ENCODE measurements at regions not wholly inside any gene's neighbourhood (a gene's known extent, or its start where the extent isn't known, plus 50 kb on each side); places are given as distances from the start of the nearest gene placed in this dataset.

DNA sequence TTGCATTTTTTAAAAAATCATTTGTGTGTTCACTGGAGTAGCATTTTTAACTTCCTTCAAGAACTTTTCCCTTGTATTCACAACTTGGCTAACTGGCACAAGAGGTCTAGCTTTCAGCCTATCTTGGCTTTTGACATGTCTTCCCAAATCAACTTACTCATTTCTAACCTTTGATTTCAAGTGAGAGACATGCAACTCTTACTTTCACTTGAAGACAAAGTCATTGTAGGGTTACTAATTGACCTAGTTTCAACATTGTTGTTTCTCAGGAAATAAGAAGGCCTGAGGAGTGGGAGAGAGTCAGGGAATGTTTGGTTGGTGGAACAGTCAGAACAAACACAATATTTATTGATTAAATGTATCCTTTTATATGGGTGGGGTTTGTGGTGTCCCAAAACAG lies 95.0 kb upstream of the C9orf72 start:
- DNase-seq = no peak
- Histone ChIP-seq H3K27ac (no peak overlapping the region), H3K4me1 (peaks cover 0 to 3% (median 0%) of the 10 kb centered on the region in 12 donors), H3K27me3 (peaks cover 0 to 11% (median 0%) of the 10 kb centered on the region in 9 donors), H3K9me3 (no peaks in the 10 kb centered on the region), H3K4me3 (no peak overlapping the region), H3K36me3 (no peaks in the 10 kb centered on the region)
- TF ChIP-seq POLR2A (IDR thresholded peaks at IDR 0.05) = no peak
- TF ChIP-seq, protein P1, sequence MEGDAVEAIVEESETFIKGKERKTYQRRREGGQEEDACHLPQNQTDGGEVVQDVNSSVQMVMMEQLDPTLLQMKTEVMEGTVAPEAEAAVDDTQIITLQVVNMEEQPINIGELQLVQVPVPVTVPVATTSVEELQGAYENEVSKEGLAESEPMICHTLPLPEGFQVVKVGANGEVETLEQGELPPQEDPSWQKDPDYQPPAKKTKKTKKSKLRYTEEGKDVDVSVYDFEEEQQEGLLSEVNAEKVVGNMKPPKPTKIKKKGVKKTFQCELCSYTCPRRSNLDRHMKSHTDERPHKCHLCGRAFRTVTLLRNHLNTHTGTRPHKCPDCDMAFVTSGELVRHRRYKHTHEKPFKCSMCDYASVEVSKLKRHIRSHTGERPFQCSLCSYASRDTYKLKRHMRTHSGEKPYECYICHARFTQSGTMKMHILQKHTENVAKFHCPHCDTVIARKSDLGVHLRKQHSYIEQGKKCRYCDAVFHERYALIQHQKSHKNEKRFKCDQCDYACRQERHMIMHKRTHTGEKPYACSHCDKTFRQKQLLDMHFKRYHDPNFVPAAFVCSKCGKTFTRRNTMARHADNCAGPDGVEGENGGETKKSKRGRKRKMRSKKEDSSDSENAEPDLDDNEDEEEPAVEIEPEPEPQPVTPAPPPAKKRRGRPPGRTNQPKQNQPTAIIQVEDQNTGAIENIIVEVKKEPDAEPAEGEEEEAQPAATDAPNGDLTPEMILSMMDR (IDR thresholded peaks at IDR 0.05) = no peak
- intact Hi-C loops (cut with DNase I) = no loop called here
- no peak for ATAC-seq

DNA sequence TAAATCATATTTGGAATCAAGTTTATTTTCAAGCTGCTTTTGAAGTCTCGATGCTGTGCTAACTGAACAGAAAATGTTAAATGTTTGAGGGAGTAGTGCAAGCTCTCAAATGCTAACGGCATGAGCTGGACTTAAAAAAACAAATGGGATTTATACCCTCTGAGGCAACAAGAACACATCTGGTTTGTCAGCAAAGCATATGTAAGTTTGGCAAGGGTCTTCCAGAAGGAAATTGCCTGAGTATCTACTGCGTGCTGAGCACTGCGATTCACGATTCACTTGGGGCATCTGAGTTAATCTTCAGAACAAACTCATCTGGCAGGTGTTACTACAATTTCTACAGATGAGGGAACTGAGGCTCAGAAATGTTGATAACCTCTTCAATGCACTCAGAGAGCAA lies 98.4 kb upstream of the C9orf72 start:
- TF ChIP-seq, protein P1 (IDR thresholded peaks at IDR 0.05) = no peak
- TF ChIP-seq POLR2A (IDR thresholded peaks at IDR 0.05) = no peak
- ATAC-seq (no peak), DNase-seq (no peak)
- no peaks in the 10 kb centered on the region for H3K36me3 ChIP-seq
- 46 to 69% (median 64%) methylated on average over 5 of the region's 5 CpGs for WGBS, 4 donors
- H3K4me1 ChIP-seq = peaks cover 0 to 3% (median 0%) of the 10 kb centered on the region in 12 donors
- H3K9me3 ChIP-seq = no peaks in the 10 kb centered on the region
- no peak overlapping the region for H3K27ac ChIP-seq
- H3K27me3 ChIP-seq = peaks cover 0 to 1% (median 0%) of the 10 kb centered on the region in 9 donors
- intact Hi-C loops (cut with DNase I) = no loop called here
- H3K4me3 ChIP-seq = no peak overlapping the region

DNA sequence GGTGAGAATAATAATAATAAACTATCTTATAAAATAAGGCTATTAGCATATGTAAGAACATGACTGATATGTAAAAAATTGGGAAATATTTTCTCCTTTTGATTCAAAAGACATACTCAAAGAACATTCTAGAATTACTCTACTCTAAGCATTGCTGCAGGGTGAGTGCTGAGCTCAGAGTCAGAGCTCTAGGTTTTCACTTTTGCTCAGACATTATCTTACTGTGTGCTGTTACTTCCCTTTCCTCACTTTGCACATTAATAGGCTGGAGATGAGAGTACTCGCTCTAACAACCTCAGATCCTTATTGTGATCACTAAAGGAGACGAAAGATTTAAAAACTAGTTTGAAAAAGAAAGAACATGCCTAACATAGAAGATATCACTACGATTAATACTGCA lies 99.4 kb upstream of the C9orf72 start:
- no peaks in the 10 kb centered on the region for H3K9me3 ChIP-seq
- DNase-seq (no peak), ATAC-seq (no peak)
- no peak overlapping the region for H3K4me3 ChIP-seq
- intact Hi-C loops (cut with DNase I) = no loop called here
- peaks cover 0 to 3% (median 0%) of the 10 kb centered on the region in 12 donors for H3K4me1 ChIP-seq
- H3K27ac ChIP-seq = no peak overlapping the region
- no peak for TF ChIP-seq POLR2A (IDR thresholded peaks at IDR 0.05)
- TF ChIP-seq, protein P1 (IDR thresholded peaks at IDR 0.05) = no peak
- no peaks in the 10 kb centered on the region for H3K27me3 ChIP-seq
- H3K36me3 ChIP-seq = no peaks in the 10 kb centered on the region
- WGBS, 4 donors = 69 to 86% (median 78%) methylated on average over 3 of the region's 3 CpGs

DNA sequence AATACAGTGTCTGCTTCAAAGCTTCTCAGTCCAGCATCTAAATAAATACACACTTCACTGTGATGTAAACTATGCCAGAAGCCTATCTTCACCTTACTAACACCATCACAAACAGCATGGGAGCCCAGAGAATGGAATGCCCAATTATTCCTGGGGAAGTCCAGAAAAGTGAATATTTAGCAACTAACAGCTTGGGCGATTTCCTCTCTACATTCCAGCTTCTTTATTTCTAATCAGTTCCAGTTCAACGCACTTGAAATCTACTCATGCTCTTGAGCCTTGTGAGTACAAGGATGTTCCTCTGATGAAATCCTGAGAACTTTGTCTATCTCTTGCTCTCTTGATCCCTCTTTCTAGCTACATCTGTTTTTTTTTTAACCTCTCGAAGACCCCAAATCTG lies 100.4 kb upstream of the C9orf72 start:
- TF ChIP-seq POLR2A (IDR thresholded peaks at IDR 0.05) = no peak
- TF ChIP-seq, protein P1 (IDR thresholded peaks at IDR 0.05) = no peak
- ATAC-seq (no peak), DNase-seq (no peak)
- Histone ChIP-seq H3K4me3 (no peak overlapping the region), H3K9me3 (no peaks in the 10 kb centered on the region), H3K36me3 (no peaks in the 10 kb centered on the region), H3K27ac (no peak overlapping the region), H3K4me1 (peaks cover 0 to 3% (median 0%) of the 10 kb centered on the region in 12 donors), H3K27me3 (no peaks in the 10 kb centered on the region)
- intact Hi-C loops (cut with DNase I) = no loop called here
- 44 to 53% (median 47%) methylated on average over 3 of the region's 3 CpGs for WGBS, 4 donors
